Uterus (tissue), 3 donors: ENCODE measurements at regions not wholly inside any gene's neighbourhood (a gene's known extent, or its start where the extent isn't known, plus 50 kb on each side); places are given as distances from the start of the nearest gene placed in this dataset.

ENCODE experiments used
- DNase-seq, 2 donors: peaks; one replicate each; pipeline ENCODE4 v3.0.0-alpha.2; 2019 to 2020
- H3K27ac ChIP-seq, 2 donors: fragments of 200-600 bp; sonication (generic); 1 replicate in 1 of 2; 2 replicates in 1 of 2; pipeline ENCODE4 v1.5.1; 2016 to 2018
- H3K27me3 ChIP-seq, 2 donors: fragments of 200-600 bp; sonication (generic); one replicate each; pipeline ENCODE4 v1.5.1; 2018 to 2019; ENCODE audit warnings: control low read depth in 1 of 2
- H3K36me3 ChIP-seq, 2 donors: fragments of 200-600 bp; sonication (generic); one replicate each; pipeline ENCODE4 v1.5.1; 2019; ENCODE audit warnings: control low read depth in 1 of 2
- H3K4me1 ChIP-seq, 2 donors: fragments of 200-600 bp; sonication (generic); one replicate each; pipeline ENCODE4 v1.5.1; 2018 to 2019; ENCODE audit warnings: control low read depth in 1 of 2
- H3K4me3 ChIP-seq, 2 donors: fragments of 200-600 bp; sonication (generic); 1 replicate in 1 of 2; 2 replicates in 1 of 2; pipeline ENCODE4 v1.5.1; 2018 to 2019; ENCODE audit warnings: mild to moderate bottlenecking in 1 of 2
- H3K9me3 ChIP-seq, 2 donors: fragments of 200-600 bp; sonication (generic); one replicate each; pipeline ENCODE4 v1.5.1; 2019; ENCODE audit warnings: control low read depth in 1 of 2
- CTCF ChIP-seq, 4 experiments: fragments of 200-600 bp in 2 of 4; fragments of 450-650 bp in 2 of 4; sonication (generic) in 2 of 4; IDR thresholded peaks; one replicate each; pipeline ENCODE4 v1.5.1; 2016 to 2019; ENCODE audit warnings: antibody characterized with exemption in 4 of 4, mild to moderate bottlenecking in 2 of 4, moderate library complexity in 1 of 4
- POLR2A ChIP-seq, 2 donors: fragments of 450-650 bp; IDR thresholded peaks; one replicate each; pipeline ENCODE4 v1.6.1; 2016; ENCODE audit warnings: antibody characterized with exemption in 2 of 2, mild to moderate bottlenecking in 1 of 2, moderate library complexity in 1 of 2
- intact Hi-C: fragments of 100-400 bp; cut with DNase I; formaldehyde crosslinking; loops from one replicate; pipeline ENCODE4 v1.15.1; 2023; ENCODE audit warnings: low total_unique reads
- donor health status: DM: yes; HTN: yes; CAD: no.

DNA sequence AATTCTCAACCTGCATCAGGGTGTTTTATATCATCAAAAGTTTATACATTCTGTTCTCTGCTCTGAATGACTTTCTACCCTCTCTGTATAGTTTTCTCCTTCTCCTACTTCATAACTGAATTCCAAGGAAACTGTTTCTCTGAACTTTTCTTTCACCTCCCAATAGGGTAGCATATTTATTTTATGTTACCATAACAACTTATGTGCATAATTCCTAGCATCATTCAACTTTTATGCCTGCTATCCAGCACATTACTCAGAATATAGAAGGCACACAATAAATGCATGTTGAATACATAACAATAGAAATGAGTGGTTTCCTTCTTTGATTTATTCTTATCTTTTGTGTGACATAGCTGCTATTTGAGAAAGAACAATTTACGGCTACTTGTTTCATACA is 2385.0 kb downstream of the PCDH9 start:
- no peaks in the 10 kb centered on the region for H3K4me1 ChIP-seq
- H3K27ac ChIP-seq, result no peak overlapping the region
- TF ChIP-seq POLR2A (IDR thresholded peaks at IDR 0.05) (no peak), CTCF (IDR thresholded peaks at IDR 0.05) (no peak)
- intact Hi-C loops, result no loop called here
- H3K27me3 ChIP-seq, result no peaks in the 10 kb centered on the region
- no peak for DNase-seq
- H3K9me3 ChIP-seq, result no peaks in the 10 kb centered on the region
- H3K36me3 ChIP-seq, result no peaks in the 10 kb centered on the region
- no peak overlapping the region for H3K4me3 ChIP-seq

DNA sequence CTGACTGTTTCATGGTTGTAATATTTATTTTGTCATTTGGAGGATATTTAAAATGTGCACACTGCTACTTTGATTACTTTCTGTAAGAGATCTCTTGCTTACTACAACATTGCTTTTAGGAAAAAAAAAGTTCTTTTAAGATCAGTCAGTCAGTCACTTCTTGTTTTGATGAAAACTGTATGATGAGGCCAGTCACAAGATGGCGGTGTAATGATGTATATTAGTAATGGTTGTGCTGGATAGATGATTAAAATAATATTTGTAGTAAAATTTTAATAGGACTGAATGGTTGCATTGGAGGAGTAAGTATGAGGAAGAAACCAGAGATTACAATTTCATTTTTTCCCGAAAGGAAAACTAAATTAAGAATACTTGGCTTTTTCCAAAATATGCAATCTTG is 2411.1 kb downstream of the PCDH9 start:
- intact Hi-C loops, result no loop called here
- Histone ChIP-seq H3K9me3 (no peaks in the 10 kb centered on the region), H3K4me1 (no peaks in the 10 kb centered on the region), H3K36me3 (no peaks in the 10 kb centered on the region), H3K27ac (no peak overlapping the region), H3K4me3 (no peak overlapping the region), H3K27me3 (no peaks in the 10 kb centered on the region)
- TF ChIP-seq CTCF (IDR thresholded peaks at IDR 0.05) (no peak), POLR2A (IDR thresholded peaks at IDR 0.05) (no peak)
- DNase-seq, result no peak

GRCh38 chr13:64817691-64818090 is 2412.4 kb downstream of the PCDH9 start:
- Histone ChIP-seq H3K27me3 (no peaks in the 10 kb centered on the region), H3K36me3 (no peaks in the 10 kb centered on the region), H3K4me1 (no peaks in the 10 kb centered on the region), H3K27ac (no peak overlapping the region), H3K9me3 (no peaks in the 10 kb centered on the region), H3K4me3 (no peak overlapping the region)
- no peak for TF ChIP-seq POLR2A (IDR thresholded peaks at IDR 0.05)
- TF ChIP-seq CTCF (IDR thresholded peaks at IDR 0.05), result no peak
- DNase-seq, result no peak
- intact Hi-C loops, result no loop called here

- Histone ChIP-seq H3K4me1 (no peaks in the 10 kb centered on the region), H3K27ac (no peak overlapping the region), H3K36me3 (no peaks in the 10 kb centered on the region), H3K9me3 (no peaks in the 10 kb centered on the region), H3K27me3 (peaks cover 0 to 3% of the 10 kb centered on the region in 2 donors), H3K4me3 (no peak overlapping the region)
- intact Hi-C loops, result no loop called here
- no peak for DNase-seq
- TF ChIP-seq POLR2A (IDR thresholded peaks at IDR 0.05) (no peak), CTCF (IDR thresholded peaks at IDR 0.05) (no peak)
Observed at GRCh38 chr13:64810750-64811149, 2419.4 kb downstream of the PCDH9 start.

DNA sequence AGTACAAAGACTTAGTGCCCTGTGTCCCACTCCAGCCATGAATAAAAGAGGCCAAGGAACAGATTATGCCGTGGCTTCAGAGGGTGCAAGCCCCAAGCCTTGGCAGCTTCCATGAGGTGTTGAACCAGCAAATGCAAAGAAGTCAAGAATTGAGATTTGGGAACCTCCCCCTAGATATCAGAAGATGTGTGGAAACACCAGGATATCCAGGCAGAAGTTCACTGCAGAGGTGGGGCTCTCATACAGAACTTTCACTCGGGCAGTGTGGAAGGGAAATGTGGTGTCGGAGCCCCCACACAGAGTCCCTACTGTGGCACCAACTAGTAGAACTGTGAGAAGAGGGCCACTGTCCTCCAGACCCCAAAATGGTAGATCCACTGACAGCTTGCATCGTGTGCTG is 2421.4 kb downstream of the PCDH9 start:
- no peak overlapping the region for H3K4me3 ChIP-seq
- no peak for DNase-seq
- intact Hi-C loops, result no loop called here
- no peaks in the 10 kb centered on the region for H3K36me3 ChIP-seq
- no peak overlapping the region for H3K27ac ChIP-seq
- no peaks in the 10 kb centered on the region for H3K4me1 ChIP-seq
- TF ChIP-seq CTCF (IDR thresholded peaks at IDR 0.05) (no peak), POLR2A (IDR thresholded peaks at IDR 0.05) (no peak)
- H3K9me3 ChIP-seq, result no peaks in the 10 kb centered on the region
- H3K27me3 ChIP-seq, result peaks cover 0 to 3% of the 10 kb centered on the region in 2 donors
